Tongue (tissue), 1 donor: ENCODE measurements at regions not wholly inside any gene's neighbourhood (a gene's known extent, or its start where the extent isn't known, plus 50 kb on each side); places are given as distances from the start of the nearest gene placed in this dataset.
"Not testable (repeated sequence)": the region's sequence is repeated elsewhere in the genome, so short reads cannot be mapped to it uniquely, and the experiment has no call there.

ENCODE experiments used
- DNase-seq: peaks from one replicate; pipeline ENCODE4 v3.0.0-alpha.2; 2015

- DNase-seq = no peak
Observed at GRCh38 chr20:52008874-52009273, 182.7 kb downstream of the ZFP64 start.

- DNase-seq = no peak
Observed at GRCh38 chr20:52004715-52005114, 186.9 kb downstream of the ZFP64 start.

- DNase-seq = no peak
Observed at GRCh38 chr20:52004018-52004417, 187.6 kb downstream of the ZFP64 start.

GRCh38 chr20:52003415-52003814 is 188.2 kb downstream of the ZFP64 start:
- DNase-seq = no peak

GRCh38 chr20:52001999-52002666 is 189.4 kb downstream of the ZFP64 start:
- DNase-seq = no peak

- not testable (repeated sequence) for DNase-seq
Observed at GRCh38 chr20:51997281-51997936, 194.2 kb downstream of the ZFP64 start.

GRCh38 chr20:51995551-51995951 is 193.2 kb upstream of the SALL4 start:
- no peak for DNase-seq

- DNase-seq = peak; percentile 43
Observed at GRCh38 chr20:51994751-51995417, 192.6 kb upstream of the SALL4 start.

- no peak for DNase-seq
Observed at GRCh38 chr20:51987812-51988211, 185.5 kb upstream of the SALL4 start.

GRCh38 chr20:51985013-51985415 is 182.7 kb upstream of the SALL4 start:
- peak; percentile 63 for DNase-seq

GRCh38 chr20:51980277-51980676 is 178.0 kb upstream of the SALL4 start:
- DNase-seq = no peak

GRCh38 chr20:51979226-51979625 is 176.9 kb upstream of the SALL4 start:
- no peak for DNase-seq

GRCh38 chr20:51978070-51978501 is 175.8 kb upstream of the SALL4 start:
- no peak for DNase-seq

GRCh38 chr20:51972056-51972455 is 169.7 kb upstream of the SALL4 start:
- no peak for DNase-seq

- DNase-seq = no peak
Observed at GRCh38 chr20:51970858-51971257, 168.5 kb upstream of the SALL4 start.

- DNase-seq = no peak
Observed at GRCh38 chr20:51969191-51969590, 166.9 kb upstream of the SALL4 start.

GRCh38 chr20:51968151-51968550 is 165.8 kb upstream of the SALL4 start:
- no peak for DNase-seq

GRCh38 chr20:51966296-51966971 is 164.1 kb upstream of the SALL4 start:
- peak; percentile 40 for DNase-seq

GRCh38 chr20:51961964-51962761 is 159.8 kb upstream of the SALL4 start:
- no peak for DNase-seq

- DNase-seq = no peak
Observed at GRCh38 chr20:51960047-51960675, 157.8 kb upstream of the SALL4 start.

GRCh38 chr20:51959066-51959542 is 156.8 kb upstream of the SALL4 start:
- no peak for DNase-seq
